ELF-1 (cell line): ENCODE measurements at regions not wholly inside any gene's neighbourhood (a gene's known extent, or its start where the extent isn't known, plus 50 kb on each side); places are given as distances from the start of the nearest gene placed in this dataset.
"Not testable (repeated sequence)": the region's sequence is repeated elsewhere in the genome, so short reads cannot be mapped to it uniquely, and the experiment has no call there.

Source experiments
- DNase-seq: peaks from one replicate; pipeline ENCODE4 v3.0.0-alpha.2; 2016; ENCODE audit warnings: low read depth, low spot score

- DNase-seq: no peak
Observed at GRCh38 chr13:78085434-78086225, 167.0 kb upstream of the EDNRB start.

GRCh38 chr13:78084401-78084800, 165.8 kb upstream of the EDNRB start:
- DNase-seq: no peak

- no peak for DNase-seq
Observed at GRCh38 chr13:78078168-78078567, 159.5 kb upstream of the EDNRB start.

GRCh38 chr13:78067290-78067689, 148.7 kb upstream of the EDNRB start:
- DNase-seq: no peak

GRCh38 chr13:78065141-78065540, 146.5 kb upstream of the EDNRB start:
- no peak for DNase-seq

- DNase-seq: no peak
Observed at GRCh38 chr13:78061806-78062205, 143.2 kb upstream of the EDNRB start.

- peak; percentile 66 for DNase-seq
Observed at GRCh38 chr13:78060966-78061365, 142.3 kb upstream of the EDNRB start.

- not testable (repeated sequence) for DNase-seq
Observed at GRCh38 chr13:78056865-78057264, 138.2 kb upstream of the EDNRB start.

GRCh38 chr13:78054157-78054556, 135.5 kb upstream of the EDNRB start:
- no peak for DNase-seq

GRCh38 chr13:78047151-78047550, 128.5 kb upstream of the EDNRB start:
- DNase-seq: no peak

- DNase-seq: no peak
Observed at GRCh38 chr13:78046331-78046730, 127.7 kb upstream of the EDNRB start.

- no peak for DNase-seq
Observed at GRCh38 chr13:78045916-78046315, 127.3 kb upstream of the EDNRB start.

GRCh38 chr13:78041366-78041765, 122.7 kb upstream of the EDNRB start:
- DNase-seq: not testable (repeated sequence)

- DNase-seq: no peak
Observed at GRCh38 chr13:78040205-78040830, 121.7 kb upstream of the EDNRB start.

- no peak for DNase-seq
Observed at GRCh38 chr13:78036841-78037240, 118.2 kb upstream of the EDNRB start.

- DNase-seq: no peak
Observed at GRCh38 chr13:78035500-78035899, 116.9 kb upstream of the EDNRB start.

- DNase-seq: no peak
Observed at GRCh38 chr13:78033509-78033908, 114.9 kb upstream of the EDNRB start.

GRCh38 chr13:78032132-78032531, 113.5 kb upstream of the EDNRB start:
- no peak for DNase-seq

- no peak for DNase-seq
Observed at GRCh38 chr13:78030341-78030896, 111.8 kb upstream of the EDNRB start.

GRCh38 chr13:78029901-78030300, 111.3 kb upstream of the EDNRB start:
- DNase-seq: no peak

- no peak for DNase-seq
Observed at GRCh38 chr13:78028960-78029359, 110.3 kb upstream of the EDNRB start.

GRCh38 chr13:78024996-78025395, 106.4 kb upstream of the EDNRB start:
- DNase-seq: no peak
